Medulla oblongata (tissue), 1 donor: ENCODE measurements at regions not wholly inside any gene's neighbourhood (a gene's known extent, or its start where the extent isn't known, plus 50 kb on each side); places are given as distances from the start of the nearest gene placed in this dataset.

Experiments used
- DNase-seq: peaks from one replicate; pipeline ENCODE4 v3.0.0-alpha.2; 2015; ENCODE audit errors: extremely low spot score

DNA sequence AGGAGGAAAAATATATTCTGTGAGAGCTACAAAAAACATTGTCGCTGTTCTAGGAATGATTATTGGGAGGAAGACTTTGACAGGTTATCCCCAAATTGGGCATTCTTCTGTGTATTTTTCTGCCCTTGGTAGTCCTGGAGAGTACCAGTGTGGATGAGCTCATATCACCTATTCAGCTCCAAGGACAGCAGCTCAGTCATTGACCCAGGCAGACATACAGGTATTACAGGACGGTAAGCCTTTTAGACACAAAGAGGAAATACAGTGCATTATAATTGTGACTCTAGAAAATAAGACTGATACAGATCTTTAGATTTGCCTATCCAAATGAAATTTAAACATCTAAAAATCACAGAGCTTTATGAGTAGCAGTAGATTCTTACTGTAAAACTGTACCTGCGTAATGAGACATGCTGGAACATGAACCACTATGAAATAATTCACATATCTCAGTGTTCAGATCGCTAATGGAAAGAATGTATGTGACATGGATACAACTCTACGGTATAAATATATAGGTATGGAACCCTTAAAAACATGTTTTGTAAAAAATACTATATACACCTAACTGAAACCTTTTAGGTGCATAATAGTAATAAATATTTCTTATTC is 56.0 kb downstream of the PLK2 start:
- DNase-seq = no peak

DNA sequence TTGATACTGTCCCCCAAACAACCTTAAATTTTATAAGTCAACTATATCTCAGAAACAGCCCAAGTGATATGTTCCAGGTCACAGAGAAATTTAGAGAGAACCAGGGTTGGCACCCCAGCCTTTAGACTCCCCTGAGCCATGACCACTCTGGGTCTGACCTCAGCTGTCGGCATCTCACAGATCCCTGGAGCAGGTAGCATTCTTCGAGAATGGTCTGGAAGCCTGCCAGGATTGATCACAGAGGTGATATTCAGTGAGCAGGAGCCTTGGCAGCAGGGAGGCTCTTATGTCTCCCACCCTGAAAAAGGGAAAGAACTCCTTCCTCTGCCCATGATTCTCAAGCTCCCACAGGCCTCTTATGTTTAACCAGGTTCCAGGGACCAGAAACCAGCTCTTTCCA is 58.2 kb downstream of the PLK2 start:
- no peak for DNase-seq

DNA sequence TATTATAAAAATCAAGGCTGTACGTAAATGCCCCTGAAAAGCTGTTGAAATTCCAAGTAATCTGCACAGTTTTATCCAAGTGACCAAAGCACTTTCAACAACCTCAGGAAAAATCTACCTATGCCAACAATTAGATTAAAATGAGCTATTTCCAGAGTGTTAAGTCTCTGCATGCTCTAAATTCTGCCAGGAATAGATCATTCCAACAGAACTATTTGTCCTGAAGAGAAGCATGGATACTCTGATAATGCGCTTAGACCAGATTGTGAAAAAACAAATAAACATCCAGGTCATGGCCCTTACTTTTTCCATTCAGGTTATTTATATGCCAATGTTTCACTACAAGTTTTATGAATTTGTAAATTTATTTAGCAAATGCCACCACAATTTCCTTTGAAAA is 59.1 kb downstream of the PLK2 start:
- DNase-seq = no peak

DNA sequence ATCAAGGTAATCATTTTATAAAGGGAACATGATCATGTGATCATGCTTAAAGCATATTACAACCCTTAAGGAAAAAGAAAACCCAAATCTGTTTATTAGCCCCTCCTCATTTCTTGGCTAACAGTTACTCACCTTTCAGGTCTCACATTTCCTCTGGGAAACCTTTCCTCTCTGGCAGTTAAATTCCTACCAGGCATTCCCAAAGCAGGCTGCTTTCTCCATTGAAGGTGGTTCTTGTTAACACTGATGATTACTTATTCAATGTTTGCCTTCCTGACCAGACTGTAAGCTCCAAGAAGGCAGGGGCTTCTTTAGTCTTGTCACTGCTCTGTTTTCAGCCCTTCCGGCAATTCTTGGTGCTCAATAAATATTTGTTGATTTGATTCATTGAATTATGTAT is 59.9 kb downstream of the PLK2 start:
- DNase-seq = no peak

DNA sequence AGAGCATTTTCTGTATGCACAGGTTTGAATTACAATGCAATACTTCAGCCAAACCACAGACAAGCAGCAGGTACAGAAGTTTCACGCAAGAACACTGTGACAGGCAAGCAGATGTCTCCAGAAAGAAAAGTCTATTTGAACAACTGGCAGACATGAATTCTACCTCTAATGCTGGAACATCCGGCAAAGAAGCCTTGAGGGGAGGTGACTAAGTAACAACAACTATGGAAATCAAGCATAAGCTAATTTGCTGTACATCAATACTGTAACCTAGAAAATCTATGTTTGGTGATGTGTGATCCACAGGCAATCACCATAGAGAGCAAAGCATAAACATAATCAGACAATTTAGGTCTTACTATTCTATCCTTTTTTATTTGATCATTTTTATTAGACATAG is 65.5 kb downstream of the PLK2 start:
- no peak for DNase-seq

DNA sequence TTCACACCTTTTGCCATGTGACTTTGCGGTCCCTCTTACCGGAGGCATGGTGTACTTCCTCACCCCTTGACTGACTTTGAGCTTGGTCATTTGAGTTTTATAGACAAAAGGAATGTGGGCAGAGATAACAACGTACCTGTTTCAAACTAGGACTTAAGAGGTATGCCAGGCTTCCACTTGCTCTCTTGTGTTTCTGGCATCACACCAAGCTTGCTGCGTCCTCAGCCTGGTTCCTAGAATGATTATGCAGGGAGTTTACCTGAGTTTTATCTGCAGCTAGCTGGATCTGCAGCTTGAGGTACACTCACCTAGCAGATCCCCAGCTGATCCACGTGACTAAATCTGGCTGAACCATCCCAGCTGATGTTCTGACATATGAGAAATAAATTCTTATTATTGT is 66.2 kb downstream of the PLK2 start:
- DNase-seq = no peak

DNA sequence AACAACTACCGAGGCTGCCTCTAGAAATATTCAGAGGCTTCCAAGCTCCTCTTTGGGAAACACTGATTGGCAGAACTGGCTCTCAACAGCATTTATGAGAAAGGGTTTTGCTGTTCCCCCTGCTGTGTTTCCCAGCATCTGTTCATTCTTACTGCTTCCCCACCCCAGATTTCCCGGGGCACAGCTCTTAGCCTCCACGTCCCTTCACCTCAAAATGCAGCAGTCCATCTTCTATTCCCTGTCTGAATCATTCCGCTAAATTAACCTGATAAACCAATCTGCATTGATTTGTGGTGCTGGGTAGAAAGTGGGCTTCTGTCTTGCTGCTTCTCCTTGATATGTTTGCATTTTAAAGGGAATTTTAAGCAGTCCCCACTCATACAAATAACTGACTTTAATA is 67.4 kb downstream of the PLK2 start:
- DNase-seq = no peak

DNA sequence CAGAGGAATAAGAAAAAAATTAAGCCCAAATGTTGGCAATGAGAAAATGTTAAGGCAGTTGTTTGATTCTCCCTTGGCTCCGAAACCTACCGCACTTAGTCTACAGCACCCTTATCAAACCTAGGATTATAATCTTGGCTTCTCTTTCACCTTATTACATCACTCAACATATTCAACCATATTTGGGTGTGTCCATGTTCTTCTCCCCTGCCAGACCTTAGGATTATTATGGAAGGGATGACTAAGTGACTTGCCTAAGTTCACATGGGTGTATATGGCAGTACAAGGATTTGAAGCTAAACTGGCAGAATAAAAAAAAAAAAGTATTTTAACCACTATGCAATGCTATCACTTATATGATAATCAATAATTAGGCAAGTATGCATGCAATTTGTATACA is 76.4 kb downstream of the PLK2 start:
- DNase-seq = no peak

DNA sequence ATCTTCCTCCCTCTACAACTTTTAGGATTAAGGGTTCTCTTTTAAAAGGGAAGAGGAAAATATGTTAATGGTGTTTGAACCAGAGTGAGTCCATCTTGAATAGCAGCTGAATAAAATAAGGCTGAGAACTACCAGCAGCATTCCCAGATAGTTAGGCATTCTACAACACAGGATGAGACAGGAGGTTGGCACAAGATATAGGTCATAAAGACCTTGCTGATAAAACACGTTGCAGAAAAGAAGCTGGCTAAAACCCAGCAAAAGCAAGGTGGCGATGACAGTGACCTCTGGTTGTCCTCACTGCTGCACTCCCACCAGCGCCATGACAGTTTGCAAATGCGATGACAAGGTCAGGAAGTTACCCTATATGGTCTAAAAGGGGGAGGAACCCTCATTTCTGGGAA is 77.8 kb downstream of the PLK2 start:
- no peak for DNase-seq

DNA sequence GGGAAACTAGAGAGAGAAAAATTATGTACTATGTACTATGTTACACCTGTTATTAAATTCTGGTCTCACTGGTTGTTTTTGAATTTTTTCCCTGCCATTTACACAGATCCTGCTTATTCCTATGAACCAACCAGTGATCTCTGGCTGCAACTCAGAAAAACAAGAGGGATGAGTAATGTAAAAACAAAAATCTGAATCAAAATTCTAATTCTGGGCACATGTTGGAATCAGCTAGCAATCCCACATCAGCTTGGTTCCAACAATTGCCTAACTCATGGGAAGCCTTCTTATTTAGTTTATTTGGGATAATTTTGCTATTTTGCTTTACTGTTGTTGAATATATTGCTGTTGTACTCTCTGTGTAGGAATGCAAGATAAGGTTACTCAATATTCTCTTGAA is 78.3 kb downstream of the PLK2 start:
- no peak for DNase-seq

DNA sequence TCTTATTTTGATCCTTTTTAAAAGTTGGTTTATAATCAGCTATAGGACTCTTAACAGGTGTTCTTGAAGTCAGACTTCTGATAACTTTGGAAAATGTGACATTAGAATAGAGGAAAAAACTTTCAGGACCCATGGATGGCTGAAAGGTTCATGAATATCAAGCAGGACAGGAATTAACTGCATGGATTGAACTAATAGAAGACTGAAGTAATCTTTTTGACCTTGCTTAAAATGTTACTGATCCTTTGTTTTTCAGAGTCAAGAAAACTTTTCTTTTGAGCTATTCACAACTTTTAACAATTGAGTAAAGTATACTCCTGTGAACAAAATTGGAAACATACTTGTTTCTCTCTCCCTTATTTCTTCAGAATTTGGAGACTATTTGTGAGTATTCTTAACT is 79.2 kb downstream of the PLK2 start:
- DNase-seq = no peak

DNA sequence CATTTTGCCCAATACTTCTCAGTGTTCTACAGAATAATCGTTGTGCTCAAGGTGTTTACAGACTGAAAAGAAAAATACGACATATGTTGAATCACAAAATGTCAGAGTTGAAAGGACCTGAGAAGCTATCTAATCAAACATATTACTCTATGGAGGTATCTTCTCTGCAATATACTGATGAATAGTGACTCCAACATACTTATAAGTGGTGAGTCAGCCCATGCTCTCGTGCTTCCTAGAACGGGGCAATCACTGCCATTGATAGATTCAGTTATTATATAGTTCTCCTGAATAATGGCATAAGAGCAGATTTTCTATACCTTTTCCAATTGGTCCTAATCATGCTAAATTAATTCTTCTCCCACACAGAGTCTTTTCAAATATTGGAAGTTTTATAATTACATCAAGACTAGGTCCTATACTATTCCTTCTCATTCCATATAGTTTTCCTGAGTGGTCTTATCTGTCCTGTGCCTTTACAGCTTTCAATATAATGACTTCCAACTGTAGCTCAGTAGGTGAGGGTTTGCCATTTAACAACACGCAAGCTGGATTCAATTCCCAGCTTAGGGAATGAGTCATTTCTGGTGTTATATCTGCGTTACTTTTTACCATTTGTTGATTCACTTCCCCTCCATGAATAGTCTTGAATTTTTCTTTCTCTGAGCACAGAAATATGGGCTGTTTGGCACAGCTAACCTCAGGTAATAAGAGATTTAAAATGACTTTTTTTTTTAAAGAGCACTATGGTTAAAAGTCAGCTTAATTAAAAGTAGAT is 81.1 kb downstream of the PLK2 start:
- DNase-seq = no peak

DNA sequence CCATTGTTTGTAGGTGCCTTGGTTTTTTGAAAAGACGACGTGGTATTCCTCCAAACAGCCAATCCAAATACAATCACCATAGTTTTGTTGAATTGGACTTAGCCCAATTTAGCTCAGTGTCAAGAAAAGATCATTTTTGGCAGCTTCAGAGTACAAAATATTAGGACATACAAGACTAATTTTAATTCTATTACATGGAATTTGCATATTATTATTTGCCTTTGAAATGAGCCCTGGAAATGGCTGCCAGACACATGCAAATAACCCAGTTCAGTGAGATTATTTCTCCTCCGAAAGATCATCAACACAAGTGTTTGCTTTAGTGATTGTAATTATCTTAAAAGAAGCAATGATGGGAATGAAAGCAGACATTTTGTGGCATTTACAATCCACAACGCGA is 89.3 kb downstream of the PLK2 start:
- DNase-seq = no peak

DNA sequence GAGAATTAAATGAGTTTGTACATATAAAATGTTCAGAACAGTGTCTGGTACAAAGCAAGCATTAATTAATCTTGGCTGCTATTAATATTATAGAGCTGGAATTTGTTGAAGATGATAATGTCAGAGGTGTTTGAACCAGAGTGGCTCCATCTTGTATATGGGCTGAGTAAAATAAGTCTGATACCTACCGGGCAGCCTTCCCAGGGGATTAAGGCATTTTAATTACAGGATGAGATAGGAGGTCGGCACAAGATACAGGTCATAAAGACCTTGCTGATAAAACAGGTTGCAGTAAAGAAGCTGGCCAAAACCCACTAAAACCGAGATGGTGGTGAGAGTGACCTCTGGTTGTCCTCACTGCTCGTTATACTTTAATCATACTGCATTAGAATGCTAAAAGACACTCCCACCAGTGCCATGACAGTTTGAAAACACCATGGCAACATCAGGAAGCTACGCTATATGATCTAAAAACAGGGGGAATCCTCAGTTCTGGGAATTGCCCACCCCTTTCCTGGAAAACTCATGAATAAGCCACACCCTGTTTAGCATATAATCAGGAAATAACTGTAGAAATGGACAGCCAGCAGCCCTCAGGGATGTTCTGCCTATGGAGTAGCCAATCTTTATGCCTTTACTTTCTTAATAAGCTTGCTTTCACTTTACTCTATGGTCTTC is 90.2 kb downstream of the PLK2 start:
- no peak for DNase-seq

DNA sequence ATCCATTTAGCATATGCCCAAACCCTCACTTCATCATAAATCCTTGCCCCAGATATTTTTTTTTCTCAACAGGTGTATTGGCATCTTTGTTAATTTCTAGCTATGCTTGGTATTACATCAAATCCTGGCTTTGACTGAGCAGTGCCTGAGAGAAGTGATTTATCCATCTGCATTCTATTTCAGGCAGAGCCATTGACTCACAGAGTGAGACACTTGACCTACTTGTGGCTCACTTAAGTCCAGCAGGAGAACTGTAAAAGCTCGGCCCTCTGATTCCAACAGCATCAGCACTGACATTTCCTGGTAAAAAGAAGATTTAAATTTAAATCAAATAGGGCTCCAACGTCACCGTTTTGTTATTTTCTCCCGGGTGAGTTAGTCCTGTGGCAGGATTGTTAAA is 93.4 kb downstream of the PLK2 start:
- DNase-seq = no peak

DNA sequence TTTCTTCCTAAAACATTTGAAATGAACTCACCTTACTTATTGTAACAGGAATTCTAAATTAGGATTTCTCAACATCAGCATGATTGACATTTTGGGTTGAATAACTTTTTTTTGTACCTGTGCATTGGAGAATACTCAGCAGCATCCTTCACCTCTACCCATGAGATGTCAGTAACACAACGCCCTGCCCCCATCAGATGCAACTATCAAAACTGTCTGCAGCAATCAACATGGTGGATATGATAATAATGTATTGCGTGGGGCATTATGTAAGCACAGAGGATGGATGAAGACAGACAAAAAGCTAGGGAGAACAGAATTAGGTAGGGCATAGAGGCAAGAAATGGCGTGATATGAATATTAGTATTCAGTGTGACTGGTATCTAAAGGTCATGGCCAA is 94.1 kb downstream of the PLK2 start:
- DNase-seq = no peak

DNA sequence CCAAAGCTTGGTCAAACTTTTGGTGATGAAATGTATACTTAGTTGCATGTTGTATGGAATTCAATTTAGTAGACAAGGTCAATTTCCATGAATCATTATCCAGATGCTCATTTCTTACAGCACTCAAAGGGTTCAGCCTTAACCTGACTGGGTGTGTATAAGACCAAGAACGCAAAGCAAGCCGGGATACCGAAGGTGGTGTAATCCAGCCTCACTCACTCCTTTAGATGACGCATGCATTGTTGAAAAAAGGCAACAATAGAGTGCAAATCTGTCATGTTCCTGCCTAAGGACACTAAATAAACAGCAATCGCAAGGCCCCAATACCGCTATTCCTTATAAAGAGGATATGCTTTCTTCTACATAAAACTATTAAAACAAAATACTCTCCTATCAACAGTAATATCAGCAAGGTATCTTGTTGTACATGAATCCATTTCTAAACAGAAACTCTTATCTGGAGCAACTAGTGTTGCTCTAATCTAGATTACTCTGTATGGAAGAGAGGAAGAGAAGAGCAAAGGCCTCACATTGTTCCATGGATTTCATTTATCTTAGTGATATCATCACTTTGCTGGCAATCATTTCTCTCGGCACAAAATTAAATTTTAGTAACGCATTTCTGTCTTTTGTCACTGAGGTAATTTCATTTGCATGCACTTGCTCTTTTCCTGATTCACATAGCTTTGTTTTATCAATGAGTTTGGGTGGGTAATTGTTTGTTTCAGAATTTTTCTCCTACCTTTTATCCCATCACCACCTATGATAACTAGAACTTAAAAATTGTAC is 96.2 kb downstream of the PLK2 start:
- no peak for DNase-seq

DNA sequence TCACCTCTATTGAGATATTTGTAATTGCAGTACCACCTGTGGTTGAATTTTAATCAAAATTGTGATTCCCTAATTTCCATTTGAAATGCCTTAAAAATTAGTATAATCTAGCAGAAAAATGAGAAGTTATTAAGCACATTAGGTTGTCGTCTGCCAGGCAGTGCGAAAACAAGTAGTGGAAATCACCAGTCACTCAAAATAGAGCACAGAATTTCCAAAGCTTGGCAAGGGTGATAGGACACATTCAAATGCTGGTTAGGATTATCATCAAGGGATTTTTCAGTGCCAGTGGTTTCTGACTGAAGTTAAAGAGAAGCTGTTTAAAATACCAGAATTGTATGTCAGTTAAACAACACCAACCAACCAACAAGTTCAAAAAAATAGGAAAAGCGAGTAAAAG is 97.8 kb downstream of the PLK2 start:
- DNase-seq = no peak

DNA sequence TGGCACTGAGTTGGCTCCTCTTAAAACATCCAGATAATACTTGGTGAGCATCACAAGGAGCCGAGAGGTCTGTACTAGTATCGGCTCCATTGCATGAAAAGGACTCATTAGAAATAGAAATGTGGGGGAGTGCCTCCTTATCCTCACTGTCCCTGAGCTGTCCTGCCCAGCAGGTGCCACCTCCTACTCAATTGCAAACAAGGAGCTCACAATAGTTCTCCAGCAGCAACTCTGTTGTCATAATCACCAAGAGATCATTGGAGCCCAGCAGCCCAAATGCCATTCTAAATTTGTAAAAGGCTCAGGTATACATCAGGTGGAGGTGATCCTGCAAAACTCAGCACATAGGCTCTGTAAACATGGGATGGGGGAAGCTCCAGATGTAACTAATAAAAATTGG is 99.1 kb downstream of the PLK2 start:
- DNase-seq = no peak

DNA sequence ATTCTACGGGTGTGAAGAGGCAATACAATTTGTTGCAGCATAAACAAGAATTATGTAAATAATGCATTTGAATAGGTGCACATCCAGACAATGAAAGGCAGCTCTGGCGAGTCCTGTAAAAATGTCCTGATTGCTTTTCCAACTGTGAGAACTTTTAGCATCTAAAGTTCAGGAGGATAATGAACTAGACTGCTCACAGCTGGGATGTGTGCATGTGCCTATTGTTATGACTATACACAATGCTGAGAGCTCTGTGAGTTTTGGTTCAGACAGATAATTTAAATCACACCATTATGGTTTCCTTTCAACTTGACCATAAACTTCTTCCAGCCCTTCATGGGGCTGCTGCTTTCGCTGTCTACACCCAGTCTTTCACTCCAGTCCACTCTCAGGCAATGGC is 99.9 kb downstream of the PLK2 start:
- DNase-seq = no peak

DNA sequence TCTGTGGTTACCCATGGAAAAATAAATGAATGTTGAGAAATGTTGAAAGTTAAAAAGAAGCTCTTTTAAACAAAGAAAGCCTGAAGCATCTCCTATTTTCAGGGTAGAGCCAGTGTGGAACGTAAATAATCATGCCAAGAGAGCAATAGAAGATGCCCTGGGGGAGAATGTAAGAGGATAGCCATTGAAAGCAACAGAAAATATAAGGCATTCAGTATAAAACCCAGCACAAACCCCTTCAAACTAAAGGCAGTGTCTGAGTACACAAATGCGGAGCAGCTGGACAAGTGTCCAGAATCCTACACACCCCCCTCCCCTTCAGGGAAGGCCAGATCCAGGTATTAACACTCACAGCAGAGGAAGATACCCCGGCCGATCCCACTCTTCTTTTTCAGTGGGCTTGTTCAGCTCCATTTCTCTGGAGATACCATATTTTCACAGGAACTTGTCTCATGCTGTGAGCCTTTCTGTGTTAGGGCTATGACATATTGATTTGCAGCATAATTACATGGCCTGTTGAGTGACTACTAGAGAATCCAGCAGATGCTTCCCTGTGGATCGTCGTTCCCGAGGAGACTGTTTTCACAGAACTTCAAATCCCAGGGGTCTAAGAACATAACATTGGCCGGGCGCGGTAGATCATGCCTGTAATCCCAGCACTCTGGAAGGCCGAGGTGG is 101.2 kb downstream of the PLK2 start:
- no peak for DNase-seq
